Inferior parietal cortex (tissue), 1 donor: ENCODE measurements at regions not wholly inside any gene's neighbourhood (a gene's known extent, or its start where the extent isn't known, plus 50 kb on each side); places are given as distances from the start of the nearest gene placed in this dataset.
"Not testable (repeated sequence)": the region's sequence is repeated elsewhere in the genome, so short reads cannot be mapped to it uniquely, and the experiment has no call there.

ENCODE experiments used
- DNase-seq: peaks from one replicate; pipeline ENCODE4 v3.0.0-alpha.2; 2016; ENCODE audit errors: extremely low spot score

DNA sequence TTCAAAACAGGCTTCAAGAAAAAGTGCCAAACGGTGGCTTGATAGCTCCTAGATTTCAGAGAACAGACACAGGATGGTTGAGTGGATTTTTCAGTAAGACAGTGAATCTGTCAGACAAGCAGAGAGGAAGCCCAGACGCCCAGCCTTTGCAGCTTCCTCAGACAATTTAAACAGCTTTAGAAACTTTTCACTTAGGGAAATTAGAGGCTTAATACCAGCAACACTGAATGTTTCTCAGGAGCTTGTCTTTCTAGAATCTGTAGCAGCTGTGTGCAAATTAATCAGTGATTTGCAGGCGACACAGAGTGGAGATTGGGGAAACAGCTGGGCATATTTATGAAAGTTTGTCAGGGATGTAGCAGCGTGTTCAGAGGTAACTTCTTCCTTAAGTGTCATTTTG is 362.1 kb downstream of the GALC start:
- no peak for DNase-seq

DNA sequence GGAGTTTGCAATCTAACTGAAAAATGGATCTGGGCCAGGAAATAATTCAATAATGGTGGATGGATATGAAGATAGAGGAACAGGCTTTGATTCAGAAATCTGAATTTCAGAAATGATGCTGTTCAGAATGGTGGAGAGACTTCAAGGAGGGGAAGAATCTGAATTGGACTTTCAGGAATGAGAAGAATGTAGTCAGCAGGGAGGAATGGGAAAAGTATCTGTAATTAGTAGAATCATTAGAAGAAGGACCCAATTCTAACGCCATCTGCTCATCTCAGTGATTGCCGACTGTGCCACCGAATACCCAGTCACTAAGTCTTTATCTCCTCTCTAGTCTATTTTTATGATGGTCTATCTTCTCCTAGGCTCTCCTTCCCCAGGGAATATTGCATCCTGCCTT is 363.2 kb downstream of the GALC start:
- DNase-seq: no peak

DNA sequence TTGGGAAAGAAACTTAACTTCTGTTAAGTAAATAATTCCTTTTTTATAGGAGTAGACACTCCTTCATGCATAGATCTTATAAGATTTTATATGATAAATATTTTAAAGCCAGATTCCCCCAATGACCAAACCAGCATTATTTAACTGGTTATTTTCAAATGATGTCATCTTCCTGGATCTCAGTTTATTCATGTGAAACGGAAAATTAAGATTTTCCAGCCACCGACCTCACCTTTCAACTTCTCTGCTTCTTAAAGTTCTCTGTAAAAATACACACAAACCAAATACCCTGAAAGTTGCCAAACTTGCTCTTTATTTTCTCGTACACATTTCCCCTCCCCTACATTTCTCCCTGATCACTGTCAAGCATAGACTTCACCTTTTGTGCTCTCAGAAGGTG is 364.2 kb downstream of the GALC start:
- no peak for DNase-seq

DNA sequence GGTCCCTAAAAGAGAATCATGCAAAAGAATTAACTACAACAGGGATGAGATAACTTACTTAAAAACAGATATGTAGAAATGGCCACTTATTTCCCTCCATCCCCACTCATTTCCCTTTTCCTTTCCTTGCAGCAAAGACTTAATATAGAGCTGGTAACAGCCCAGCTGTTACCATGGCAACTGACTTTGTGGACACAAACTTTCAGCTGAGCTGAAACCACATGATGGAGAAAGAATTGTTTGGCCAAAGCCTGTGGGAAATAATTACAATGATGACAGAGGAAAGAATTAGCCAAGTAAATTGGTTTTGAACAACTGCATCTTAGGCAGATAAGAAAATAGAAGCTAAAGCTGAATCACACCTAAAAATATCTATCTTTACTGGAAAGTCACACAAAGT is 364.9 kb downstream of the GALC start:
- peak; percentile 74 for DNase-seq

DNA sequence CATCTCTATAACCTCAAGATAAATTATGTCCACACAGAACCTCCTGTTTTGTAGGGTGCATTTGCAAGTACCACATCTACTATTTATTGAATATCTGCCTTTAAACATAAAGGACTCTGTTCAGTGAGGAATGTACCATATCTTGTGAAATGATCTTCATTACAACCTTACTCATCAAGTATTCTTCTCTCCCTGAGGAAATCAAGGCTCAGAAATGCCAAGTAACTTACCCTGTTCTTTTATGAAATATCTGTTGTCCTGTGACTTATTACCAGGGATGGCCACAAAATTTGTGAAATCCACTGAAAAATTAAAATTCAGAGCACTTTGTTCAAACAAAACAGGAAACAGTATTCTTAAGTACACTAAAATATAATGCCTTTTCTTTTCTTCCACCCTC is 366.7 kb downstream of the GALC start:
- no peak for DNase-seq

DNA sequence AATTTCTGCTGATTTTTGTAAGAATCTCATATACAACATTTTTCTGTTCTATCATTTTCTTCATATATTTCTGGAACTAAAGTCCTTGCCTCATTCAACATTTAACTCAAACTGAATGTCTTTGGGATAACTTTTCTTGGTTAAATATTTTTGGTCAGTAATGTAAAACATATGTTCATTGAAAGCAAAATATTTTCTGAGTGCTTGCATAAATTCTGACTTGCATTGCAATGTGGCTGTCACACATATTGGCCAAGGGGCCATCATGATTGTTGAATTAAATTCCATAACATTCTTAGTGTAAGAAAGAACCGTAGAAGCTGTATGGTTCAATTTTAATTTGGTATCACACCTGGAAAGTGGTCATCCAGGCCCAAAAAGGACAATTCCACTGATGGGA is 369.4 kb downstream of the GALC start:
- DNase-seq: no peak

DNA sequence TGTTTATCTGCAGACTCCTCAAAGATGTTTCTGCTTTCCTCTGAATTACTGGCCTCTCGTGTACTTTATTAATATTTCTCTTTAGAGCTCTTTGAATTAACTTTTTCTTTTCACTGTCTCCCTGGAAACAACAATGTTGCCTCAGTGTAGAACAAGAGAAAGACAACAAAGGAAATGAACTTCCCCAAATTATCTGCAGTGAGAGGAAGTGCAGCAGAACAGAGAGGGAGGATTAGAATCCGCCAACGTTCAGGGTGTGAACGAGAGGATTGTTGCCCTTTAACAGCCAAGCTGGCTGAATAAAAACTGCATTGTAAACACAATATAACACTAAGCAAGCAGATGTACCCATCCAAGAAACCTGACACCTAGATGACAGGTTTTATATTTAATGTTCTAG is 375.9 kb downstream of the GALC start:
- no peak for DNase-seq

DNA sequence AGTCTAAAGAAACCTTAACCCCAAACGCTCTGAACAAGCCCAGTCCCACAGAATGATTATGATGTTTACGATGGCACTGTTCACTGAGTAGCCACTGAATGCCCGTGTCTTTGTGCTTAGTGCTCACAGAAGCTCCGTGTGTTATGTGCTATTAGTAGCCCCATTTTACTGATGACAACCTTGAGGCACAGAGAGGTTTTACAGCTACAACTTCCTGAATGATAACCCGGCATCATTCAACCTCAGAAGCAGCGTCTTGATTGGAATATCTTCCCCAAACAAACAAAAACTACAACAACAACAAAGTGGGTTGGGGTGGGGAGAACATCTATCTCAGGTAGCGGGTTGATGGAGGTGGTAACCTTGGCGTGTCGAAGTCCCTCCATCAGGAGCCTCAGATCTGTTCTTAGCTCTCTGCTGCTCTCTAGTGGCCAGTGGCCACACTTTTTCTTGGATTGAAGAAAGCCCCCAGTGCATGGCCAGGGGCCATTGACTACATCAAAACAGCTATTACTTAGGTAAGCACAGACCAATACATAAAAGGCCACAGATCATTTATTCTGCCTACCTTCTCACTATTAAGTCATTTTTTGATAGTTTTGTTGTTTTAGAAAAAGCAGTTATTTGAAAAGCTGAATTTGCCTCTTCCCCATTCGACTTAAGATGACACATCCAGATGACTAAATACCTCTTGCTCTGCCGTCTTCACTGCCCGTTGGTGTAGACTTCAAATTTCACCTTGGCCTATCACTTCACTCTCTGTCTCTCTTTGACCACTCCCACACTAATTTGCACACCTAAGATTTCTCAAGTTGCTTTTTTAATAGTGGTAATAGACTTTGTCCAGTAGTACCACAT is 376.9 kb downstream of the GALC start:
- DNase-seq: peak; percentile 81

DNA sequence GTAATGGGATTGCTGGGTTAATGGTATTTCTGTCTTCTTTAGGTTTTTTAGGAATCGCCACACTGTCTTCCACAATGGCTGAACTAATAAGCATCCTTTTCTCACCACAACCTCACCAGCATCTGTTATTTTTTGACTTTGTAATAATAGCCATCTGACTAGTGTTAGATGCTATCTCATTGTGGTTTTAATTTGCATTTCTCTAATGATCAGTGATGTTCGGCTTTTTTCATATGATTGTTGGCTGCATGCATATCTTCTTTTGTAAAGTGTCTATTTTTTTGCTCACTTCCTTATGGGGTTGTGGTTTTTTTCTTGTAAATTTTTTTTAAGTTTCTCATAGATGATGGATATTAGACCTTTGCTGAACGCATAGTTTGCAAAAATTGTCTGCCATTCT is 377.9 kb downstream of the GALC start:
- DNase-seq: no peak

DNA sequence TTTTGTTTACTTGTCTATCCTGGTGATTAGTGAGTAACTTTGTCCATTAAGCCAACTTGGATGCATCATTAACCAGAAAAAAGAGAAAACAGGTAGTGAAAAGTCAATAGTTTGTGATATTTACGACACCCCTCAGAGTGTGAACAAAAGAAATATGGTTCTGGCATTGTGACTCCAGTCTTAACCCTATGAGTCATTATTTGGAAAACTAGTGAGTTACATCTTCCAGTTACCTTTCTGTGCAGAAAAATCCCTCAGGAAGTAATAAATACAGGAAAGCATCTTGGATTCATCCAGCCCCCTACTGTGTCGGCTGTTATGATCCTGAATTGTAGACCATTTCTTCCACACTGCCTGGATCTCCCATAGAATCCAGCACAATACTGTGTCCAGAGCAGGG is 379.1 kb downstream of the GALC start:
- DNase-seq: no peak

DNA sequence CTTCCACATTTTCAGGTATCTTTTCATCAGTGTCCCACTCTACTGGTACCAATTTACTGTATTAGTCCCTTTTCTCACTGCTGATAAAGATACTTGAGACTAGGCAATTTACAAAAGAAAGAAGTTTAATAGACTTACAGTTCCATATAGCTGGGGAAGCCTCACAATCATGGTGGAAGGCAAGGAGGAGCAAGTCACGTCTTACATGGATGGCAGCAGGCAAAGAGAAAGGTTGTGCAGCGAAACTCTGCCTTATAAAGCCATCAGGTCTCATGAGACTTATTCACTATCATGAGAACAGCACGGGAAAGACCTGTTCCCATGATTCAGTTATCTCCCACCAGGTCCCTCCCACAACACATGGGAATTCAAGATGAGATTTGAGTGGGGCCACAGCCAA is 385.9 kb downstream of the GALC start:
- not testable (repeated sequence) for DNase-seq

DNA sequence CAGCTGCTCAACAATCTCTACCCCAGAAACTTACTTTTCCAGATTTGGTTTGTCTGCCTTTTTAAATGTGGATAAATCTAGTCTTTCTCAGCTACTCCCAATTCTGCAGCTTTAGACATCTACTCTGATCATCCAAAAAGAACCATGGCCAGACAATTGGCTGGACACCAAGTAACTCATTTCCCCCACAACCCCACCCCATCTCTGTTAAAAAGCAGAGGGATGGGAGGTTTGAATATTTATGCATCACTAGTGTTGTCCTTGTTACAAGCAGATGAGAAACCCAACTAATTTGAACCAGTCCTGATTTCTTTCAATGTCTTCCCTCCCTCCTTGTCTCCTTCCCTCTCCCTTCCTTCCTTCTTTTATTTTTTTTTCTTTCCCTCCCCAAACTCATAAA is 391.9 kb downstream of the GALC start:
- DNase-seq: no peak

DNA sequence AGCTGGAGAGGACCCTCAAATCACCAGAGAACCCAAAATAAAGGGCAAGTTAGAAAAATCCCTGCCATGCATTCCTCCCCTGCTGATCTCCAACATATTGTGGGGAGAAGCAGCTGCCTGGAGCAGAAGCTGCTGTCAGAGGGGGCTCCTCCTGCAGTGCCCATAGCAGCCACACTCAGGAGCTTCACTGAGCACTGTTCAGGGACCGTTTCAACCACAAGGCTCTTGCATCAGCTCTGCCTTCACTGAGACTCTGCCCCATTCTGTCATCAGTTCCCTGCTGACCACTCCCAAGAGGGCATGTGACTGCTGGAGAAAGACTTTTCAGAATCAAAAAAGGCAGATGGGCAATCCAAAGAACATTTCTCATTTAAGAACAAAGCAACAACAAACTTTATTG is 392.7 kb downstream of the GALC start:
- no peak for DNase-seq

DNA sequence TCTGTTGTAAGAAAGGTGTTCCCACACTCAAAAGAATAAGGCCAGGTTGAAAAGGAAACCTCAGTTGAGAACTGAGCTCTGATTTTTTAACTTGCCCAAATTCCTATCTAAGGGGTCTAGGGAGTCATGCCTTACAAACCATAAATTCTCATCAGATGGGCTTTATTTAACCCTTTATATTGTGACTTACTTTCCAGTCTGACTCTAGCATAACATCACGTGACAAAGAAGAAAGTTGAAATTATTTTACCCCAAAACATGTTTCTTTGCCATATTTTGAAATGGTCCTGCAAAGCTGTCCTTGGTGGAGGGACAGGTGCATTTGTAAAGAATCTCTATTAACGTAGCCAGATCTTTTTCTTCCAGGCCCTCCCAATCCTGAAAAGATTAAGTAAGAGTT is 411.7 kb downstream of the GALC start:
- DNase-seq: no peak

DNA sequence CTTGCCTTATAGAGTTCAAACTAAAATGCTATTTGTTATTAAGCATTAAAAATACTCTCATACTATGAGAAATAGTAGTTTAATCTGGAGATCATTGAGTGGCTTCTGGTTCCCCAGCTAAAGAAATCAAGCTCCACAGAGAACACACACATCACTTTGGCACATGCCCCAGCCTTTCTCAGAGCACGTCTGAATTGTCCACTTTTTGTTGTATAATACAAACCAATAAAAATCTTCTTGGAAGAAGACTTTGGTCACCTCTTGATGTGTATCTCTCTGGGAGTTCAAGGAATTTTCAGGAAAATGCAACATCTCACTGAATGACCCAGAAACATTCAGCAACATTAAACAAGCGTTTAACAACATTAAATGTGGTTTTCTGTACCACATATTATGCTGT is 413.9 kb downstream of the GALC start:
- no peak for DNase-seq

DNA sequence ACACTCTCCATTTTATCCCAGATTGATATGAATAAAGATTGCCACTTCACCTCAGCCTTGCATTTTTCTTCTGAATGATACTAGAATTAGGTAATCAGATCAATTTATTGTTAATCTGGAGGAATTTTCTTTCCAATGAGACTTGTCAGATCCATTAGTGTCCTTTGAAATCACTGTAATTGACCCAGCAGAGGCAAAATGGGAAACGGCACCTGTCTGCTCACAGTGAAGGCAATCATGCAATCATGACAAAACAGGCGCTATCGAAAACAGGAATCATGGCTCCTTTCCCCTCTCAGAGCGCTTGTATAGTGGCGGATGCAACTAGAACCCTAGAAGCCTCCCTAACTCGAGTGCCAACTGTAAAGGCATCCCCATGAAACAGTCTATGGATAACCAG is 417.6 kb downstream of the GALC start:
- DNase-seq: no peak

DNA sequence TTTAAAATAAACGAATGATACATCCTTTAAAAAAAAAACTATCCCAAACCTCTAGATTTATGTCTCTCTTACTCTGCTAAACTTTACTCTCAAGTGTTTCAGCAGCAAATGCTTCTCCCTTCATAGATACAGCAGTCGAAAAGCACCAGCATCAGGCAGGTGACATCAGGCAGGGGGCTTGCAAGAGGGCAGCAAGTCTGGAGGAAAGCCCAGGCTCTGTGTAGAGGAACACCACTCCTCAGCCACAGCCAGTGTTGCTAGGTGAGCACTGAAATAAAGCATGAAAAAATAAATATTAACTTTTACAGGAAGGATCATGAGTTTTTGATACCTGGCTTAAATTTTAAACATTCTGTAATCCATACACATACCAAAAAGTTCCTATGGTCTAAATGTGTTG is 419.4 kb downstream of the GALC start:
- DNase-seq: no peak

DNA sequence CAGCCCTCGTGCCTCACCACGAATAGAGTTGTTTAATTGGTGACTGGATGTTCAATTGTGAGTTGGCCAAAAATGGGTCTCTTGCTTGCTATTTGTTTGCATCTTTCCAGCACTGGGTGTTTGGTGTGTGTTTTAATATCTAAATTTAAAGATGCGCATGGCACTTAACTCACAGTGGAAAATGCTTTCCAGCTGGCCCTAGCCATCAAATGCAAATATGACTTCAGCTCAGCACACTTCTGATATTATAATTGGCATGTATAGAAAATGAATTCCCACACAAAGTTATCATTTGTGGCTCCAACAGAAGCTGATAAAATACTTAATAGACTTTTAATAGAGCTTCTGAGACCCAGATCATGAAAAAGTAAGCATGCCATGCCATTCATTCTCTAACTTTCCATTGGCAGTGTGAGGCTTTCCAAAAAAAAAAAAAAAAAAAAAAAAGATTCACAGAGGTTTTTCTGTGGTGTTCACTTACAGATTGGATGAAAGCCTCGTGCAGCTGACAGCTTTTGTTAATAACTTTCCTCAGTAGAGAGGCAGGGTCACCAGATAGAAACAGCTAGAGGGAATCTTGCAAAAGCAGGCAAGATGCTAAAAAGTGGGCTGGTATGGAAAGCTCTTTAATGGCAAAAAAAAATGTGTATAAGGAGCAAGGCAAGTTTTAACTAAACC is 425.2 kb downstream of the GALC start:
- DNase-seq: no peak

DNA sequence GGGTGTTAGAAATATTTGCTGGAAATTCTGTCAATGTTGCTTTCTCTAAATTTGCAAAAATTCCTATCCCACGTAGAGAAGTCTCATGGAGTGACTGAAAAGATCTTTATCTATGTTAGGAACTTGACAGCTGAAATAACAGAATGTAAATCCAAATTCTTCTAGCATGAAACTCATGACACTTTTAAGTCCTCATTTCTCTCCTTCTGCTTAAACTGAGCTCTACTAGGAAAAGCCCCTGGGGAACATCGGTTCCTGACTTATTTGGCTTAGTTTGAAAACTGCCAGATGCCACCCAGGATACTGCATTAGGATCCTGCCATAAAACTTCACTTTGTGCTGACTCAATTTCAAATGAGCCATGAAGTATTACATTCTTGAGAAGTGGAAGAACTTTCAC is 426.0 kb downstream of the GALC start:
- peak; percentile 28 for DNase-seq

DNA sequence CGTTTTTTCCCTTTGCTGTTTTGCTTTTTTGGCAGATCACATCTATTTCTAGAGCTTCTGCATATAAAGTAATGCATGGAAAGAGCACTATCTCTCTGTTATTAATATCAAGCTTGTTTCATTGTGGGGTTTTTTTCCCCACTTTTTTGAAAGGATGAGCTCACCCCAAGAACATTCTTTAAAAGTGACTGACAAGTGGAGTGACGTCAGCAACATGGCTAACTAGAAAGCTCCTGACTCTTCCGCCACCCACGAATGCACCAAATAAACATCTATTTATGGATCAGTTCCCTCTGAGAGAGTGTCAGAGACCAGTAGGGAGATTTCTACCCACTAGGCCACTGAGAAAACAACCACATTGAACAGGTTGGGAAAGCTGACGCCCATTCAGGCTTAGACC is 445.4 kb downstream of the GALC start:
- DNase-seq: no peak

DNA sequence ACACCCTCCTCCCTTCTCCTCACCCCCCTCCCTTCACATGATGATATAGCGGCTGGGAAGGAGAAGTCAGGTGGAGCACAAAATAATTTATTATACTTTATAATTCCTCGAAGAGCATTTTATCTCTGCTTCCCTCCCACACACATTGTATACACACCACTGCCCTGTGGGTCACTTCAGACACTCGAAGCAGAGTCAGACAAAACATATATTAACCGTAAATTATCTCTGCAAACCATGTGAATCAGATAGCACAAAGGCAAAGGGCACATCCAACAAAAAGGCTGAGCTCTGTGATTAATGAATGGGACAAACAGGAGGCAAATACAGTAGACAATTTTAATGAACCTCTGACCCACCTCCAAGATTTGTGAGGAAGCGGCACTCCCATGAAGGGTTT is 450.7 kb downstream of the GALC start:
- DNase-seq: no peak

DNA sequence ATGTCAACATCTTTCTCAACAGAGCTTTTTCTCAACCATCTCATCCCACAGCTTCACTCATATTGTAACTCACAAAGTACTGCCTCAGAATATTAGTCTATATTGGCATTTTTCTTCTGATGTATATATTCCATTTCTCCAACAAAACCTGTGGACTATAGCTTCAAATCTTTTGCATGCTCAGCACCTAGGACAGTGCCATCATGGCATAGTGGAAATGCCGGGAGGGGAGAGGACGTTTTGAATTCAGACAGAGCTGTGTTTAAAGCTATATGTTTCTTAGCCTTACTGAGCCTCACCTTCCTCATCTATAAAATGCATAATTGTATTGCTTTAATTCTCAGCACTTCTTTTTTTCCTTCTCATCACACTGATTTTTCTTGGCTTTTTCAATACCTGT is 452.6 kb downstream of the GALC start:
- no peak for DNase-seq

DNA sequence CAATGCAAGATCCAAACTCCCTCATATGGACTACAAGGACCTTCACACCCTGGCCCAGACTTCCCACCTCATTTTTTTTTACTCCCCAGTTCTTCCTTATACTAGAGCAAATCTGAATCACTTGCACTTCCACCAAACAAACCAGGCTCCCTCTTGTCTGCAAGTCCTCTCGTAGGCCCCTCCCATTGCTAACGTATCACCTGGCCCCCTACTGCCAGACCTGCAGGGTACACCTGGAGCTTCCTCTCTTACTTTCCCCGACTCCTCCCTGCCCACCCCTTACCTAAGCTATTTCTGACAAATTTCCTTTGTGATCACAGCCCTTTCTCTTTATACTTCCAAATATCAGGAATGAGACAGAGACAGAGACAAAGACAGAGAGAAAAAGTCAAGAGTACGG is 463.9 kb downstream of the GALC start:
- DNase-seq: no peak

DNA sequence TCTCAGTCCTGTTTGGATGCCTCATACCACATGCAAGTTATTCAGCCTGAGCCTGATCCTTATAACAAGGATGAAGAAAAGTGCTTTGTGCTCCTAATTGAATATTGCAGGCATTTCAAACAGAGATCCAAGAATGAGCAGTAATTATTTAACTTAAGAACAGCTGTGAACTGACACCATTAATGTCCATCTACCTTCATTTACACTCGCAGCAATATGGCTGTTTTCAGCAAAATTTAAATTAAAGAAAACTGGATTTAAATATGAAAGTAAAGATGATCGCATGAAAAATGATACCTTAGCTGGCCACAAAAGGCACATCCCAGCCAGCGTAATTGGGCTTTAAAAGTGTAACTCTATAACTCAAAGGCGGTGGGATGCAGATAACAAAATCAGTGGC is 466.3 kb downstream of the GALC start:
- DNase-seq: no peak
